ENCODE measurements at regions not wholly inside any gene's neighbourhood (a gene's known extent, or its start where the extent isn't known, plus 50 kb on each side); places are given as distances from the start of the nearest gene placed in this dataset.
"Not testable (repeated sequence)": the region's sequence is repeated elsewhere in the genome, so short reads cannot be mapped to it uniquely, and the experiment has no call there.

DNA sequence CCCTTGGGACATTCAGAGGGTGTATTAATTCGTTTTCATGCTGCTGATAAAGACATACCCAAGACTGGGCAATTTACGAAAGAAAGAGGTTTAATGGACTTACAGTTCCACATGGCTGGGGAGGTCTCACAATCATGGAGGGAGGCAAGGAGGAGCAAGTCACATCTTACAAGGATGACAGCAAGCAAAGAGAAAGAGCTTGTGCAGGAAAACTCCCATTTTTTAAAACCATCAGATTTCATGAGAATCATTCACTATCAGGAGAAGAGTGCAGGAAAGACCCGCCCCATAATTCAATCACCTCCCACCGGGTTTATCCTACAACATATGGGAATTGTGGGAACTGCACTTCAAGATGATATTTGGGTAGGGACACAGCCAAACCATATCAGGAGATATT, 367.1 kb upstream of the SLC35B3 start:
- TF ChIP-seq, protein P1, sequence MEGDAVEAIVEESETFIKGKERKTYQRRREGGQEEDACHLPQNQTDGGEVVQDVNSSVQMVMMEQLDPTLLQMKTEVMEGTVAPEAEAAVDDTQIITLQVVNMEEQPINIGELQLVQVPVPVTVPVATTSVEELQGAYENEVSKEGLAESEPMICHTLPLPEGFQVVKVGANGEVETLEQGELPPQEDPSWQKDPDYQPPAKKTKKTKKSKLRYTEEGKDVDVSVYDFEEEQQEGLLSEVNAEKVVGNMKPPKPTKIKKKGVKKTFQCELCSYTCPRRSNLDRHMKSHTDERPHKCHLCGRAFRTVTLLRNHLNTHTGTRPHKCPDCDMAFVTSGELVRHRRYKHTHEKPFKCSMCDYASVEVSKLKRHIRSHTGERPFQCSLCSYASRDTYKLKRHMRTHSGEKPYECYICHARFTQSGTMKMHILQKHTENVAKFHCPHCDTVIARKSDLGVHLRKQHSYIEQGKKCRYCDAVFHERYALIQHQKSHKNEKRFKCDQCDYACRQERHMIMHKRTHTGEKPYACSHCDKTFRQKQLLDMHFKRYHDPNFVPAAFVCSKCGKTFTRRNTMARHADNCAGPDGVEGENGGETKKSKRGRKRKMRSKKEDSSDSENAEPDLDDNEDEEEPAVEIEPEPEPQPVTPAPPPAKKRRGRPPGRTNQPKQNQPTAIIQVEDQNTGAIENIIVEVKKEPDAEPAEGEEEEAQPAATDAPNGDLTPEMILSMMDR (IDR thresholded peaks at IDR 0.05; ENCODE audit: insufficient read depth, low read depth, low read length) = not testable (repeated sequence)
- not testable (repeated sequence) for TF ChIP-seq EZH2 (IDR thresholded peaks at IDR 0.05; ENCODE audit: insufficient read depth, low read length)
